GM19351 (cell line): ENCODE measurements at regions not wholly inside any gene's neighbourhood (a gene's known extent, or its start where the extent isn't known, plus 50 kb on each side); places are given as distances from the start of the nearest gene placed in this dataset.

Experiments used
- ATAC-seq: cut with Tn5 transposase; IDR thresholded peaks from one replicate; pipeline ENCODE4 v1.9.1; 2021; ENCODE audit warnings: mild to moderate bottlenecking, moderate library complexity; ENCODE audit not compliant: unreplicated experiment

- no peak for ATAC-seq
These were observed 284.5 kb downstream of the PTPRU start for GRCh38 chr1:29520571-29521437.

- ATAC-seq: no peak
These were observed 283.4 kb downstream of the PTPRU start for GRCh38 chr1:29519788-29520110.

- no peak for ATAC-seq
These were observed 282.9 kb downstream of the PTPRU start for GRCh38 chr1:29519108-29519787.

- no peak for ATAC-seq
These were observed 282.0 kb downstream of the PTPRU start for GRCh38 chr1:29518183-29518835.

GRCh38 chr1:29517251-29518086 lies 281.1 kb downstream of the PTPRU start:
- no peak for ATAC-seq

GRCh38 chr1:29516063-29516820 lies 279.9 kb downstream of the PTPRU start:
- ATAC-seq: no peak

- no peak for ATAC-seq
These were observed 279.0 kb downstream of the PTPRU start for GRCh38 chr1:29515170-29515955.

- no peak for ATAC-seq
These were observed 278.2 kb downstream of the PTPRU start for GRCh38 chr1:29514361-29515169.

- no peak for ATAC-seq
These were observed 277.0 kb downstream of the PTPRU start for GRCh38 chr1:29513357-29513756.

- no peak for ATAC-seq
These were observed 275.1 kb downstream of the PTPRU start for GRCh38 chr1:29511436-29511835.

GRCh38 chr1:29508458-29509107 lies 272.3 kb downstream of the PTPRU start:
- ATAC-seq: no peak

- ATAC-seq: no peak
These were observed 270.4 kb downstream of the PTPRU start for GRCh38 chr1:29506678-29507225.

GRCh38 chr1:29505532-29506220 lies 269.4 kb downstream of the PTPRU start:
- no peak for ATAC-seq

- no peak for ATAC-seq
These were observed 268.5 kb downstream of the PTPRU start for GRCh38 chr1:29504709-29505410.

- no peak for ATAC-seq
These were observed 267.9 kb downstream of the PTPRU start for GRCh38 chr1:29504196-29504595.
